ENCODE measurements at regions not wholly inside any gene's neighbourhood (a gene's known extent, or its start where the extent isn't known, plus 50 kb on each side); places are given as distances from the start of the nearest gene placed in this dataset.

- no peak overlapping the region for H3K4me3 ChIP-seq (ENCODE audit: low read depth, low read length)
- TF ChIP-seq CTCF (IDR thresholded peaks at IDR 0.05; ENCODE audit: insufficient read depth, low read length): no peak
- DNase-seq (ENCODE audit: low read depth): no peak
Observed at GRCh38 chr10:128568041-128568440, 441.8 kb upstream of the MKI67 start.

DNA sequence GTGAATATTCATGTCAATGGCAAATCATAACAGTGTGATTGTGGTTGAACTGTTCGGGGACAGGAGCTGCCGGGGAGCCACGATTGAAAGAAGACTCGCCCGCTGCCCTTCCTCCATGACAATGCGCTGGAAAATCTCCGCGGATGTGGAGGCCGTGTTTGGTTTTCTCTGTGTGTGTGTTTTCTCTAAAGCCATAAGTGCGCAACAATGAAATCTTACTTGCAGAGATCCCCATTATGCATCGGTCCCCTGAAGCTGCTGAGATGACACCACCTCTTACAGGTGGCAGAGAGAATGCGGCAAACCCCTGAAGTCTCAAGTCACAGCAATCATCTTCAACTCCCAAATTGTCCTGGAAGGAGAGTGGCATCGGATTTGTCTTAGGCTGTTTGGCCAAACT lies 442.3 kb upstream of the MKI67 start:
- TF ChIP-seq CTCF (IDR thresholded peaks at IDR 0.05; ENCODE audit: insufficient read depth, low read length): no peak
- no peak overlapping the region for H3K4me3 ChIP-seq (ENCODE audit: low read depth, low read length)
- DNase-seq (ENCODE audit: low read depth): no peak

GRCh38 chr10:128568990-128569945 lies 443.0 kb upstream of the MKI67 start:
- no peak for TF ChIP-seq CTCF (IDR thresholded peaks at IDR 0.05; ENCODE audit: insufficient read depth, low read length)
- H3K4me3 ChIP-seq (ENCODE audit: low read depth, low read length): no peak overlapping the region
- DNase-seq (ENCODE audit: low read depth): no peak

DNA sequence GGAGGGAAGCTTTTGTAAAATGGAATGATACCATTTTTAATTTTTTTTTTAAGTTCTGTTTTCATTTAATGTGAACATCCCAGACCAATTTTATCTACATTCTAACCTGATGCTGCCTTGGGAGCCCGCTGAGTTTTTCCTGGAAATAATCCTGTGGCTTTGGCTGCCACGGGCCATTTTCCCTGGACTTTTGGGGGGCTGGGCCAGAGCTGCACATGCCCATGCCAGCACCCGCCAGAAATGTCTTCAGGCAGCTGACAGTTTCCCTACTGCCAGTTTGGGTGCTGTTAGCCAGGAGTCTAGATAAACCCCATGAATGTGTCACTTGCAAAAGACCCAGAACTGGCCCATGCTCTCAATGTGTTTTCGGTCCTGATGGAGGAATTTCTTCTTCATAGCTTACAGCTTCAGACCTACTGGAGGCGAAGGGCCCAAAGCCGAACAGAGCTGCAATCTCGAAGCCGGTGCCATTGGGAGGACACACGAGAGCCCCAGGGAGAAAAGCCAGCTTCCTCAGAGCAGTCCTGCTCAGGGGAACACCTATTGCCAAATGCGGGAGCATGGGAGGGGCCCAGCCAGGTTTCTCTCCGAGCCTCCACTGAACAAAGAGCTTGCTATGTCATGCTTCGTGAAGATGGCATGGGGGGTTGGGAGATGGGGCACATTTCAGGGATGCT lies 444.2 kb upstream of the MKI67 start:
- H3K4me3 ChIP-seq (ENCODE audit: low read depth, low read length): no peak overlapping the region
- no peak for DNase-seq (ENCODE audit: low read depth)

DNA sequence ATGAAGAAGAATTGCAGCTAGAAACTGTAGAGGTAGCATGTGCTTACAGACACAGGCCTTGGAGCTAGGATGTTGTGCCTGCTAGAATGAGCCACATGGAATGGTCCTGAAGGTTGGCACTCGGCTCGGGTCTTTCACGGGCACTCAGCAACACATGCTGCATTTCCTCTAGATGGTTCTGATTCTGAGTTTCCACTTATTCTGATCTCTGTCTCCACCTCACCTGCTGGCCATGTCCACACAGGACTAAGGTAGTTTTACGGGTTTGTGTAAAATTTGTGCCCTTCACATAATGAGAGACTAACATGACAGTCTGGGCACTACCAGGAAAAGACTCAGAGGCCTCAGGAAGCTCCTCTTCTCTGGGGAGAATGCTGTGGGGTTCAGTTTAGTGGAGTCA lies 444.8 kb upstream of the MKI67 start:
- no peak for DNase-seq (ENCODE audit: low read depth)
- H3K4me3 ChIP-seq (ENCODE audit: low read depth, low read length): no peak overlapping the region
- no peak for TF ChIP-seq CTCF (IDR thresholded peaks at IDR 0.05; ENCODE audit: insufficient read depth, low read length)

More for the DNA sequence above, 444.2 kb upstream of the MKI67 start:
- no peak for TF ChIP-seq CTCF (IDR thresholded peaks at IDR 0.05; ENCODE audit: insufficient read depth, low read length)

GRCh38 chr10:128571745-128572144 lies 445.5 kb upstream of the MKI67 start:
- H3K4me3 ChIP-seq (ENCODE audit: low read depth, low read length): no peak overlapping the region

More at GRCh38 chr10:128571745-128572144, 445.5 kb upstream of the MKI67 start:
- TF ChIP-seq CTCF (IDR thresholded peaks at IDR 0.05; ENCODE audit: insufficient read depth, low read length): no peak
- no peak for DNase-seq (ENCODE audit: low read depth)

Measured in fibroblast of the aortic adventitia (primary cell).